Epithelial cell of esophagus (primary cell): ENCODE measurements at regions not wholly inside any gene's neighbourhood (a gene's known extent, or its start where the extent isn't known, plus 50 kb on each side); places are given as distances from the start of the nearest gene placed in this dataset.

Experiments
- DNase-seq: peaks from one replicate; pipeline ENCODE4 v3.0.0; 2010; ENCODE audit warnings: low read depth
- H3K4me3 ChIP-seq: 2 replicates; pipeline ENCODE4 v1.5.1; 2011; ENCODE audit warnings: mild to moderate bottlenecking, low read length, control low read depth
- CTCF ChIP-seq: IDR thresholded peaks from 2 replicates; pipeline ENCODE4 v1.5.1; 2011; ENCODE audit warnings: low read depth, mild to moderate bottlenecking, low read length, control low read depth, inconsistent platforms; ENCODE audit not compliant: insufficient read depth; ENCODE audit errors: missing control alignments

GRCh38 chr6:23735151-23735550, 390.9 kb upstream of the NRSN1 start:
- TF ChIP-seq CTCF: no peak
- H3K4me3 ChIP-seq: no peak overlapping the region
- no peak for DNase-seq

GRCh38 chr6:23736577-23736976, 389.4 kb upstream of the NRSN1 start:
- no peak for TF ChIP-seq CTCF
- DNase-seq: no peak
- no peak overlapping the region for H3K4me3 ChIP-seq

- DNase-seq: no peak
- TF ChIP-seq CTCF: no peak
- no peak overlapping the region for H3K4me3 ChIP-seq
These were observed 378.8 kb upstream of the NRSN1 start for GRCh38 chr6:23747239-23747638.

- no peak overlapping the region for H3K4me3 ChIP-seq
- TF ChIP-seq CTCF: no peak
- no peak for DNase-seq
These were observed 373.6 kb upstream of the NRSN1 start for GRCh38 chr6:23752414-23752813.

GRCh38 chr6:23754197-23754596, 371.8 kb upstream of the NRSN1 start:
- peak; percentile 5 for DNase-seq
- no peak for TF ChIP-seq CTCF
- H3K4me3 ChIP-seq: no peak overlapping the region

GRCh38 chr6:23775127-23775526, 350.9 kb upstream of the NRSN1 start:
- DNase-seq: no peak
- no peak for TF ChIP-seq CTCF
- no peak overlapping the region for H3K4me3 ChIP-seq

GRCh38 chr6:23783901-23784300, 342.1 kb upstream of the NRSN1 start:
- DNase-seq: no peak
- TF ChIP-seq CTCF: no peak
- no peak overlapping the region for H3K4me3 ChIP-seq
